ENCODE measurements at regions not wholly inside any gene's neighbourhood (a gene's known extent, or its start where the extent isn't known, plus 50 kb on each side); places are given as distances from the start of the nearest gene placed in this dataset.
A peak's percentile ranks its signal among the peaks of the same experiment; 100 is the strongest.
"Not testable (repeated sequence)": the region's sequence is repeated elsewhere in the genome, so short reads cannot be mapped to it uniquely, and the experiment has no call there.

DNA sequence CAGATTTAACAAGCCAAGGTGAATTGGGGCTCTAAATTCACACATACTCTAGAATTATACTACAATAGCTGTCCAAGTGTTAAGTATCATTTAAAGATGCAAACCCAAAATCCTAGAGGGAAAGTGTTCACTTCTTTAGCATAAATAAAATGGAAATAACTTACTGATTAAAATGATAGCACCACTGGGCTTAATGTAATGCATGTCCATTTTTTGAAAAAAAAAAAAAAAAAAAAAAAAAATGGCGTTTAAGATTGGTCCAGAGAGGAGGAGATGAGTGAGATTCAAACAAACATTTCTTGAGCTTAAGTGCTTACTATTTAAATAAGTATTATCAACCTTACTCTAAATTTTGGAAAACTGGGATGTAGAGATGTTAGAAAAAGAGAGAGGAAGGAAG, 251.5 kb upstream of the CWC22 start:
- DNase-seq: no peak

DNA sequence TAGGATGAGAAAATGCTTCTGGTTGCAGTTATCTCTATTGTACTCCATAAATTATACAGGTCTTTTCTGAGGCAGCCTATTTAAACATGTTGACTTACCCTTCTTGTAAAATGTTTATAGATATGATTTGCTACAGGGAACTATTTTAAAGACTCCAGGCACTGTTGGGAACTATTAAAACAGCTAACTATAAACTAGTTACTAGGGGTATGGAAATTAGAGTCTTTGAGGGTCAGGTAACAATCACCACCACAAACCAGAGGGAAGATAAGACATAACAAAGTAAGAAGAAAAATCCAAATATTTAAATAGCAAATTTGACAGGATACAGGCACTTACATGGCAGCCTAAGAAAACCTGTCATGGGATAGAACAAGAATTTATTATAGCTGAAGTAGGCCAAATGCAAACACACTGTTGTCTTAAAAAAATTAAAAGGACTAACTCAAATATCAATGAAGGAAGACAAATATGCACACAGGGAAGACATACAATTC, 251.0 kb upstream of the CWC22 start:
- DNase-seq: no peak

DNA sequence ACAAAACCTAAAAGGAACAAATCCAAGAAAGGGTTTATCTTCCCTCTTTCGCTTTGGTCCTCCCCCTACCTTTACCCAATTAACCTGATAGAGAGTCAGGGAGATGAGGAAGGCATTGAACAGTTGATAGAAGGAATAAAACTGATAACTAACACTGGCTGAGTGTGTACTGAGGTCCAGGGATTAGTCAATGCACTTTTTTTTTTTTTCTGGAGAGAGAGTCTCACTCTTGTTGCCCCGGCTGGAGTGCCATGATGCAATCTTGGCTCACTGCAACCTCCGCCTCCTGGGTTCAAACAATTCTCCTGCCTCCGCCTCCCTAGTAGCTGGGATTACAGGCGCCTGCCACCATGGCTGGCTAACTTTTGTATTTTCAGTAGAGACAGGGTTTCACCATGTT, 250.2 kb upstream of the CWC22 start:
- DNase-seq: no peak

DNA sequence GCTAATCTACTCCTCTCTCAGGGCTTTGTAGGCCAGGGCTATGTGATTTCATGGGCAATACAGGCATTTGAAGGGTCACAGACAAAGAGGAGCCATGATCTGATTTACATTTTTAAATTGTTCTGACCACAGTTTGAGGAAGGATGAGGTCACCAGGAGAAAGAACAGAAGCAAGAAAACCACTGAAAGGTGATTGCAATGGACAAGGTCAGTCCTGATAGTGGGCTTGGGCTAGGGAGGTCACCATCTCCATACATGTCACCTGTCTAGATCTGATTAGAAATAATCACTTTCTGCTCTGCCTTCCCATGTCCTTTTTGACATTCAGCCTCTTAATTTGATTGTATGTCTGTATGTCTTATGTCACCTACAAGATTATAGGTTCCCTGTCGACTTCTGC, 248.9 kb upstream of the CWC22 start:
- no peak for DNase-seq

DNA sequence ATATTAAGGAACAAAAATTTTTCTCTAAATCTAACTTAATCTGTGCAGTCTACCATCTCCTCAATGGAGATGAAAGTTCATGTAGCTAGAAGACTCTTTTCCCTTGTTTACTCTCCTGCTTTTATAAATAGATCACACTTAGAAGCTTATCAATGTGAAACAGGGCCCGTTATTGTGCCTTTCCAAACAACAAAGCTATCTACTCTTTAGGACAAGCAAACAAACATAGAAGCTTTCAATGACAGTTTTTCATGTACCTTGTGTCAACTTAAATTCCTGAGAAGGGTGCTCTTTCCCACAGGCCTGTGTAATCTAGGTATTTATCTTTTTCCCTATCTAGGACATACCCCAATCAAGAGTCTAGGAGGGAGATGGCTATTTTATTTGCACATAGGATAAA, 247.8 kb upstream of the CWC22 start:
- no peak for DNase-seq

DNA sequence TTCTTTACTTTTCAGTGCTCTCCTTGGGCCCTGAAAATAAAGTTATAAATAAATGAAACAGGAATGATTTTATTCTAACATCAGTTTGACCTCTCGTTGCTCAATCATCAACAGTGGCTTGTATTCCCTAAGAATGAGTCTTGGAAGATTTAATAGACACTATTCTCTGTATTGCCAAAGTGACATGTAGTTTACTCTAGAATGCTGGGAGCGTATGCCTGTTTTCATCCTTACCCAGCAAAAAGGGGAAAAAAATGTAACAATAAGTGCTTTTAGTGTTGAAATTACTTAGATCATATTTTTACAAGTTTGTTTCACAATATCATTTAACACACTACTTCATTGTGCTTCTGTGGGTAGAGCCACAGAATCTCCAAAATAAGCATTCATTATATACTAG, 240.6 kb upstream of the CWC22 start:
- no peak for DNase-seq

DNA sequence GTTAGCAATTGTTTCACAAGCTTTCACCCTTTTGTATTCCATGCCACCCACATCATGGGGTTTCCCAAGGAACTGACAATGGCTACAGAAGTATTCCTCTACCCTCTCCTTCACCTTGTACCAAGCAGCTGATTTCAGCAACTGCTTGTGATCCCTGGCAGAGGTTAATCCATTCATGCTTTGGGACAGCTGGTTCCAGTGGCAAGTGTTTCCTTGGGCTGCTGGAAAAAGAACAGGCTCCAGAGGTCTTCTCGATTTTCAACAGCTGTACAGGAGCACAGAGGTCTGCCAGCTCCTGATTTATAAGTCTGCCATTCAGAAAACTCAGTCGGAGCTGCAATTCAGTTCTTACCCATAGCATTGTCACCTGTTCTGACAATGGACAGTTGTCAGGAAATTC, 239.2 kb upstream of the CWC22 start:
- no peak for DNase-seq

DNA sequence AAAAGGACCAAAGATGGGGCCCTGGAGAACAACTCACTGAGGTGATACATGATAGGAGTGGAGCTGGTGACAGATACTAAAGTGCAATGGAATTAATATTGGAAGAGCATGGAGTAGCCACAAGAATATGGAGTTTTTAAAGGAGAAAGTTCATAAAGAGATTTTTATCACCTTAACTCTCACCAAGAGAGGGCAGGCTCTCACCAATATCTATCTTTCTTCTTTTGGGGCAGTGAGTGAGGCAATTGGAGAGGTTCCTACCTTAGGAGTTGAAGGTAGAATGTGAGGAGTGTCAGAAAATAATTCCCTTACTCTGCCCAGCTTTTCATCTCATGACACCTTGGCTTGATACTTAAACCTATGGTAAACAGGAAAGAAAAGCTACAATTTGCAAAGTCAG, 233.7 kb upstream of the CWC22 start:
- peak; percentile 39 for DNase-seq

DNA sequence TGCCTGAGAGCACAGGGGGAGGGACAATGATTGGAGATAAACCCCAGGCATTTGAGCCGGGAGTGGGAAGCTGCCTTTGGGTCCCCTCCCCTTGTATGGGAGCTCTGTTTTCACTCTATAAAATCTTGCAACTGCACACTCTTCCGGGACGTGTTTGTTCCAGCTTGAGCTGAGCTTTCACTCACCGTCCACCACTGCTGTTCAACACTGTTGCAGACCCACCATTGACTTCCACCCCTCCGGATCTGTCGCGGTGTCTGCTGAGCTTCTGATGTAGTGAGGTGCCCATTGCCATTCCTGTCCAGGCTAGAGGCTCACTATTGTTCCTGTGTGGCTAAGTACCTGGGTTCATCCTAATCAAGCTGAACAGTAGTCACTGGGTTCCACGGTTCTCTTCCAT, 231.6 kb upstream of the CWC22 start:
- no peak for DNase-seq

DNA sequence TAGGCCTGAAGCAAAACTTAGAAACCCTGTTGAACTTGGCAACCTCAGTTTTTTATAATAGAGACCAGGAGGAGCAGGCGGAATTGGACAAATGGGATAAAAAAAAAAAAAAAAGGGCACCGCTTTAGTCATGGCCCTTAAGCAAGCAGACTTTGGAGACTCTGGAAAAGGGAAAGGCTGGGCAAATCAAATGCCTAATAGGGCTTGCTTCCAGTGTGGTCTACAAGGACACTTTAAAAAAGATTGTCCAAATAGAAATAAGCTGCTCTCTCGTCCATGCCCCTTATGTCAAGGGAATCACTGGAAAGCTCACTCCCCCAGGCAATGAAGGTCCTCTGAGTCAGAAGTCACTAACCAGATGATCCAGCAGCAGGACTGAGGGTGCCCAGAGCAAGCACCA, 229.0 kb upstream of the CWC22 start:
- not testable (repeated sequence) for DNase-seq

DNA sequence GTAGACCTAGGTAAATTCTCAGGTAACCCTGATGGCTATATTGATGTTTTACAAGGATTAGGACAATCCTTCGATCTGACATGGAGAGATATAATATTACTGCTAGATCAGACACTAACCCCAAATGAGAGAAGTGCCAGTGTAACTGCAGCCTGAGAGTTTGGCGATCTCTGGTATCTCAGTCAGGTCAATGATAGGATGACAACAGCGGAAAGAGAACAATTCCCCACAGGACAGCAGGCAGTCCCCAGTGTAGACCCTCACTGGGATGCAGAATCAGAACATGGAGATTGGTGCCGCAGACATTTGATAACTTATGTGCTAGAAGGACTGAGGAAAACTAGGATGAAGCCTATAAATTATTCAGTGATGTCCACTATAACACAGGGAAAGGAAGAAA, 228.4 kb upstream of the CWC22 start:
- not testable (repeated sequence) for DNase-seq

DNA sequence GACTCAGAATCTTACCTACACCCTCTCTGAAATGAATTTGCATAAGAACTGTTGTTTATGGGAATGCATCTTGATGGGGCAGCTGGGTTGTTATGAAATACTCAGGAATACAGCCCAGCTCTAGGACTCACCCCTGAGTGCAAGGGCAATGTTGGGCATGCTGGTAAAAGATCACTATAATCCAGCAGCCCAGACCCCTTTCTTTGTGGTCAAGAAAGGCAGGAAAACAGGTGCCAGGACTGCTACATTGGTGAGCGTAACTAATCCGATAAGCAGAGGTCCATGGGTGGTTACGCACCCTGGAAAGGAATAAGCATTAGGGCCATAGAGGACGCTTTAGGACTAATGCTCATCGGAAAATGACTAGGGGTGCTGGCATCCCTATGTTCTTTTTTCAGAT, 227.9 kb upstream of the CWC22 start:
- not testable (repeated sequence) for DNase-seq

DNA sequence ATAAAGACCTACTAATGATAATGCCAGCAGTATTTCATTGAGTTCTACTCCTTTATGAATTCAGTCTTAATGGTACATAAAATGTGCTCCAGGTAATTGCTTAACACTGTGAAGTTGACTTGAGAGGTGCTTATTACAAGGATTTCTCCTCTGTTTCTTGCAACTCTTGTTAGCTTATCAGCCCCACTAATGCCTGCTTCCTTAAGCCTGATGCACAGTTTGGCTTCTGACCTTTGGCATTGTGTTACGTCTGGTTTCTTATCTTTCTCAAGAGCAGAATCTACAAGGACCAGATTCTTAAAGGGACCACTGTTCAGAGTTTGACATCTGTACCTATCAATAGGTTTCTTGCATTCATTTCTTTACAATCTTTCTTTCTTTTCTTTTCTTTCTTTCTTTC, 223.9 kb upstream of the CWC22 start:
- no peak for DNase-seq

DNA sequence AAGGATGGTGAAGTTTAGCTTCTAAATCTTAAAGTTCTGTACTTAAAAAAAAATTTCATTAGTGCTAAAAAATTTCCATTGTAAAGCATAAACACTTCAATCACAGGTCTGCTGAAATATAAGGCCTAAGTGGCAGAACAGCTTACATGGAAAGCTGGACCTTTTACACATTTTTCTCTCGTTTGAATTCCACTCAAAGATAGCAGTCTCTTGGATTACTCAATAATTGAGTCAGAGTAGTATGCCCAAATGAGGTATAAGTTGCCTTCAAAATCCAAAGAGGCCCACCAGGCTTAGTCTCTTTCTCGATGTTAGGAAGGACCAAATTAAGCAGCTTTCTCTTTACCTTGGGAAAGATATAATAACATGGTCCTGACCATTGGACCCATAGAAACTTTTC, 220.4 kb upstream of the CWC22 start:
- no peak for DNase-seq

DNA sequence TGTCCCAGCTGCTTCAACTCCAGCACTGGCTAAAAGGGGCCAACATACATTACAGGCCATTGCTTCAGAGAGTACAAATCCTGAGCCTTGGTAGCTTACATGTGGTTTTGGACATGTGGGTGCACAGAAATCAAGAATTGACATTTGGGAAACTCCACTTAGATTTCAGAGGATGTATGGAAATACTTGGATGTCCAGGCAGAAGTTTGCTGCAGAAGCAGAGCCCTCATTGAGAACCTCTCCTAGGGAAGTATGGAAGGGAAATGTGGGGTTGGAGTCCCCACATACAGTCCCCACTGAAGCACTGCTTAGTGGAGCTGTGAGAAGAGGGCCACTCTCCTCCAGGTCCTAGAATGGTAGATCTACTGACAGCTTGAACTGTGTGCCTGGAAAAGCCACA, 218.0 kb upstream of the CWC22 start:
- DNase-seq: no peak

DNA sequence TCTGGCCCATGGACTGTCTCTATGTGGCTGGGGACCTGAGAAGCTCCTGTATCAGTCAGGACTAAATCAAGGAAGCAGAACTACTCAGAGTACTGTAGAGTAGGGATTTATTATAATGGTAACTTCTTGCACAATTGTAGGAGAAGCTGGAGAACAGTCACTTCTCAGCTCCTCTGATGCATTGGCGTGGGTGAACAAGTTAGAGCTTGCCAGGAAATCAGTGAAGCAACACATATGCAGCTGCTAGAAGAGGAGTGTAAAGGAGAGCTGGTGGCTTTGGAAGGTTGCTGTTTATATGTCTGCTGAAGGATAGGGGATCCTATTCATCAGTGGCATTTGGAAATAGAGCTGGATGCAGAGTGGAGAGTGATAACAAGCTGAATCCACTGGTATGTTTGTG, 215.5 kb upstream of the CWC22 start:
- DNase-seq: peak; percentile 80

DNA sequence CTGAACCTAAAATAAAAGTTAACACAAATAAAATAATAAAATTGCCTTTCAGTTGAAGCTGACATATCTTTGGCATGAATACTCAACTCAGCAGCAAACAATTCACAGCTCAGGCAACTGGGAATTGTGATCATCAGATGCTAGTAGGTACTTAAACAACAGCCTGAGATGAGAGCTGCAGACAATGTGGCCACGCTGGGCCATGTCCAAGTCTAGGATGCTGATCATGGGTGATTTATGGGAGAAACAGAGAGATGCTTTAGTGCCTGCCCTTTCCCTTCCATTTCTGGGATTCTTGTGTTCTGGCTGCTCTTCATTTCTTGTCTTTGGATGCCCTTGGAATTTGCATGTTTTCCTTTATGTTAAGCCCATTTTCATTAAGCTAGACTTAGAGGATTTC, 212.4 kb upstream of the CWC22 start:
- no peak for DNase-seq

DNA sequence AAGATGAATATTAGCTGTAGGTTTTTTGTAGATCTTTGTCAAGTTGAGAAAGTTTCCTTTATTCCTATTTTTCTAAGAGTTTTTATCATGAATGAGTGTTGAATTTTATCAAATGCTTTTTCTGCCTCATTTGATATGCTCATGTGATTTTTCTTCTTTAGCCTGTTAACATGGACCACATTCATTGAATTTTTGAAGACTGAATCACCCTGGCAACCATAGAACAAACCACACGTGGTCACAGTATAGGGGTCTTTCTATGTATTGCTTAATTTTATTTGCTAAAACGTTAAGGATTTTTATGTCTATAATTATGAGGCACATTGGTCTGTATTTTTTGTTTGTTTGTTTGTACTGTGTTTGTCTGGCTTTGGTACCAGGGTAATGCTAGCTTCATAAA, 201.7 kb upstream of the CWC22 start:
- DNase-seq: peak; percentile 74

DNA sequence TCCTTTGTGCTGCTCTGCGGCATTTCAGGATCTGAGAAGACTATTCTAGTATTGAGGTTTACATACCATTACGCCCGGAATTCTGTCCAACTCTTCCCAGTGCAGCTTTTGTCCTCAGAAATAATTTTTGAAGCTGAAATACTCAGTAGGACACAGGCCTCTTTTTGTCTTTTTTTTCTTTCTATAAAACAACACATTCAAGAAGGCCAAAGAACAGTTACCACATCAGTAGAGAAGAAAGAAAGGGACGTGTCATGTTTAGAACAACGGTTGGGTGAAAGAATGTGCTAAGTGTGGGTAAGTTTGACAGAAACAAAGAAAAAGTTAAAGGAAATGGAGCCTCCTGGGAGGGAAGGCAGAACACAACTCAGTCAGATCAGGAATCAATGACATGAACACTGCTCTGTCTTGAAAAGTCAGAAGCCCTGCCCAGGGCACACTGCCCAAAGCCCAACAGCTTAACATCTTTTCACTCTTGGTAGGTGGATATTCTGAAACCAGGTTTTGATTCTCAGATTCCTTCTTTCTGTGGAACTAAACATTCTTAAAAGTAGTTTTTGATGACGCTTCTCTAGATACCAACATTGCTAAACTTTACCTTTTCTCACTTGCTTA, 198.6 kb upstream of the CWC22 start:
- DNase-seq: no peak

DNA sequence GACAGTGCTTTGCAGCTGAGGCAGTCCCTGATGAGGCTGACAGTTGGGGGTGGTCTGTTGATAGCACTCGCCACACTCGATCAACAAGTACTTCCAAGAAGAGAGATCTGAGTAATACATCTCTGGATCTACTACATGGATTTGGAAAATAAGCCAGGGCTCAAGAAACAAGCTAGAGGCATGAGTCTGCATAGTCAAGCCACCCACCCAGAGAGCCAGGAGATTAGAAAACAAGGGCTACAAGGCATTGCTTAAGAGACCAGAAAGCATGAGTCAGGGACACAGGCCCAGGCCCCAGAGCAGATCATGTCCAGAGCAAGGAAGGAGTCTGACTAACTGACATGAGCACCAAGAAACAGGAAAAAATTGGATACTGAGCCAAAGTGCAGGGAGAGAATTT, 196.9 kb upstream of the CWC22 start:
- peak; percentile 89 for DNase-seq

DNA sequence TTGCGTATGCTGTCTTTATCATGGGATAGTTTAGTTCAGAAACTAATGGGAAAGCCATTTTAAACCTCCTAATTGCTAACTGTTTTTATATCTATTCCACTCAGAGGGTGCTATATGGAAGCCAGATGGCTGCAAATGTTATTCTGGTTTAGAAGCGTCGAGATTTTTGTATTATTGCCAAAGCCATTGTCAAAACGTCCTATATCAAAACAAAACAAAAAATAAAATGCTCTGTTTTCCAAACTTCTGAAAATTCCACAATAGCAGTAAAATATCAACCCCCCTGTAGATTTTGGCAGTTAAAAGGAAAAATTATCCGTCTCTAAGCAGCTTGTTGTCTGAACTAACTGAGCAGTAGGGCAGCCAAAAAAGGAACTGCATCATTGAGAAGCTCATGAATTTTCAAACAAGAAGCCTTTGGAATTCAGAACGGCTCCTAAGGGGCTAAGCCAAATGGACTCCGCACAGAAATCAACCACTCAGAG, 195.4 kb upstream of the CWC22 start:
- no peak for DNase-seq

DNA sequence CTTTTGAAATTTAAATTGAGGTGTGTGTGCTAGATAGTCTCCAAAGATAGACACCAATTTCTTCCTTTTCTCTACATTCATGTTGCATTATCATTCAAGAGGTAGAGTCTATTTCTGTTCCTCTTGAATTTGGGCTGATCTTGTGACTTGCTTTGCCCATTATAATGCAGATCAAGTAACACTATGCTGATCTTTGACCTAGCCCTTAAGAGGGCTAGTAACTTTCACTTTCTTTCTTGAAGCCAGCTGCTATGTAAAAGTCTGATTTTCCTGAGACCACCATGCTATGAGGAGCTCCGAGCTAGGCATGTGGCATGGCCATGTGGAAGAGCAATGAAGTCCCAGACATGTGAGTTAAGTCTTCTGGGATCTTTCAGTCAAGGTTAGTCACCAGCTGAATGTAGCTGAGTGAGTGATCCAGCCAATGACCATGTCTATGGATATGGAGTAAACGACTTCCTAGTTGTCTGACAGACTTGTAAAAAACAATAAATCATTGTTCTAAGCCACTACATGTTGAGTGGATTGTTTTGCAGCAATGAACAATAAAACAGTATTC, 189.4 kb upstream of the CWC22 start:
- peak; percentile 20 for DNase-seq

DNA sequence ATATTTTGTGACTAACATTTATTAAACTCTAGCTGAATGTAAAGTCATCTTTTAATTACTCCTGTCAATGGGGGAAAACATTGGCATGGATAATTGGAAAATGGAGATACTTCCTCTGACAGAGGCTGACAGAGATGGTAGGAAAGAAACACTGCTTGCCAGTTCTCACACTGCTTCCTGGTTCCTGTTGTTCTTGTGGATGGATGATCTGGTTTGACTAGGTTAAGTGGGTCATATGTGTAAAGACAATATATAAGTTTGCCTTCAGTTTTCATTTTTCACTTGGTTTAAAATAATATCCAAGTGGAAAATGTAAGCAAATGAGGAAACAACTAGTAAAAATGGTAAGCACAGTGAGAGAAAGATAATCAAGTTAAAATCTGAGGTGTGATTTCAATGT, 188.8 kb upstream of the CWC22 start:
- DNase-seq: no peak

DNA sequence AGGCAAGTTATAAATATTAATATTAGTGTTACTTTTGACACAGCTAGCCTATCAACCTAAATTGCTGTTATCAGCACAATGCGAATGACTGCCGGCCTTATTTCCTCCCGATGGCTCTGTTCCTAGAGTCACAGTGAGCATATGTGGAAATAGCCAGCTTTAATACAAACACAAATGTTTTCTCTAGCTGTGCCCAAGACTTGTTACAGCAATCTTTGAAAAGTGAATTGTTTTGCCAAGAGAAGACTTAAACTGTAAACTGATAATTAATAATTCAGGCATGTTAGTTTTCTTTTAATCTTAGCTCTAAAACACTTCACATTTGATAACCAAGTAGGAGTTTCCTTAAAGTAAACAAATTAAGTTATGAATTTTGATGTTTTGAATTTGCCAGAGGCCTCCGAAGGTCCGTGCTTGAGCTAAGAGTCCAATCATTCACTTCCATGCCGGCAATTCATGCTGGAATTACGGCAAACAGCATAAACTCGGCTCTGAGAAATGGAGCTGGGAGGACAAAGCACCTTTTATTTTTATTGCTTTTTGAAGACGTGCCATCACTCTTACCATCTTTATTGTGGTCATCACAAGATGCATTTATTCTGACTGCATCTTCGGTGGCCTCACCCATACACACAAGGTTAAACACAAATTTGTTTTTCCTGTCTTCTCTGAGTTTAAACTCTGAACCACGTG, 184.5 kb upstream of the CWC22 start:
- peak; percentile 39 for DNase-seq

DNA sequence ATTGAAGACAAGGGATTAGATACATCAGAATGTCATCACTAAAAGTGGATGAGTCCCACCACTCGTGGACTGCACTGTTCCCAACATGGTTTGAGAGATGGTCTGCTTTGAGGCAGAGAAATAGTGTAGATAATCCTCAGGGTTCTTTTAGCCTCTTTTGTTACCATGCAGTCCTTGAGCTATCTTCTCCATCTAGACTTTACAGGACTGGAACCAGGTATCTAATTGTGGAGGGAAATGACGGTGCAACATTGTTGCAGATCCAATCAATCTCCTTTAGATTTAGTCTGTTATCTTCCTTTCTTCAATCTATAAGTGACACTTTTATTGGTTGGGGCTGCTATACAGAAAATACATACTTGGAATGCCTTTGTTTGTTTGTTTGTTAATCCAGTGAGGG, 183.8 kb upstream of the CWC22 start:
- DNase-seq: no peak
